ENCODE measurements at regions not wholly inside any gene's neighbourhood (a gene's known extent, or its start where the extent isn't known, plus 50 kb on each side); places are given as distances from the start of the nearest gene placed in this dataset.

- no peaks in the 10 kb centered on the region for H3K9me3 Mint-ChIP-seq
- WGBS (ENCODE audit: extremely low coverage, insufficient read length, low lambda C conversion rate): no CpG with 5 or more reads among the region's 2 CpGs
Observed at GRCh38 chr7:123352973-123353372, 153.2 kb upstream of the SLC13A1 start.

More at GRCh38 chr7:123352973-123353372, 153.2 kb upstream of the SLC13A1 start:
- no peak overlapping the region for H2BK12ac ChIP-seq (ENCODE audit: insufficient read length, low read depth, low read length)
- no peaks in the 10 kb centered on the region for H3K27me3 ChIP-seq (ENCODE audit: insufficient read depth, low read length)
- Mint-ChIP-seq H3K27me3 (ENCODE audit: low read depth) (no peaks in the 10 kb centered on the region), H3K4me1 (peaks cover 13 to 26% of the 10 kb centered on the region in 2 experiments), H3K4me3 (no peak overlapping the region), H3K36me3 (ENCODE audit: insufficient read depth in 1 of 3, low read depth in 3 of 3) (no peaks in the 10 kb centered on the region; a peak in 1 of 7 replicates), H3K27ac (no peak overlapping the region)
- no peak overlapping the region for H4K5ac ChIP-seq (ENCODE audit: insufficient read length, low read depth, low read length)
- no peak overlapping the region for H2BK20ac ChIP-seq (ENCODE audit: low read depth, low read length, poor library complexity, severe bottlenecking)
- H3K23me2 ChIP-seq (ENCODE audit: insufficient read length, low read depth, low read length, poor library complexity, severe bottlenecking): no peaks in the 10 kb centered on the region
- no peak overlapping the region for H3T11ph ChIP-seq (ENCODE audit: low read length)
- H2AK5ac ChIP-seq (ENCODE audit: insufficient read length, low read length): no peak overlapping the region
- no peak overlapping the region for H3K56ac ChIP-seq (ENCODE audit: insufficient read length, low read depth, low read length)
- no peak overlapping the region for H2BK15ac ChIP-seq (ENCODE audit: low read depth, low read length)
- no peak overlapping the region for H3K27ac ChIP-seq (ENCODE audit: insufficient read length, low read depth, low read length)
- H3K4ac ChIP-seq (ENCODE audit: low read depth, low read length): no peak overlapping the region
- no peaks in the 10 kb centered on the region; the same call in 1 of the 2 replicates for H3K4me1 ChIP-seq (ENCODE audit: insufficient read depth, low read length)
- H2BK120ac ChIP-seq (ENCODE audit: low read depth, low read length, poor library complexity, severe bottlenecking): no peak overlapping the region
- H4K91ac ChIP-seq (ENCODE audit: insufficient read length, low read depth, low read length): no peak overlapping the region
- H4K20me1 ChIP-seq (ENCODE audit: control insufficient read depth, insufficient read depth, insufficient read length): no peaks in the 10 kb centered on the region
- no peak for DNase-seq
- no peak overlapping the region for H3K14ac ChIP-seq (ENCODE audit: insufficient read depth, low read length)
- no peak overlapping the region for H3K9ac ChIP-seq (ENCODE audit: extremely low read depth, insufficient read length, low read length)
- no peak overlapping the region for H2BK5ac ChIP-seq (ENCODE audit: insufficient read length, low read length)
- H3K23ac ChIP-seq (ENCODE audit: insufficient read length, low read depth, low read length): no peak overlapping the region
- no peak overlapping the region for H3K18ac ChIP-seq (ENCODE audit: insufficient read length, low read depth, low read length)
- H3K4me2 ChIP-seq (ENCODE audit: insufficient read depth, insufficient read length, low read length): no peak overlapping the region
- TF ChIP-seq CTCF (conservative IDR thresholded peaks at IDR 0.05): no peak
- no peaks in the 10 kb centered on the region for H3K79me1 ChIP-seq (ENCODE audit: insufficient read depth, low read depth, low read length, poor library complexity, severe bottlenecking)
- no peaks in the 10 kb centered on the region for H3K9me3 ChIP-seq (ENCODE audit: control insufficient read depth, low read depth, low read length)
- no peak overlapping the region for H4K8ac ChIP-seq (replicated peaks; ENCODE audit: insufficient read length, low read depth, low read length)
- H2AFZ ChIP-seq (ENCODE audit: low read length): no peak overlapping the region
- no peaks in the 10 kb centered on the region for H3K79me2 ChIP-seq (ENCODE audit: insufficient read depth, low read length)

All from H9 (cell line).